HG02973 (cell line): ENCODE measurements at regions not wholly inside any gene's neighbourhood (a gene's known extent, or its start where the extent isn't known, plus 50 kb on each side); places are given as distances from the start of the nearest gene placed in this dataset.
"Not testable (repeated sequence)": the region's sequence is repeated elsewhere in the genome, so short reads cannot be mapped to it uniquely, and the experiment has no call there.

Source experiments
- ATAC-seq: cut with Tn5 transposase; IDR thresholded peaks from one replicate; pipeline ENCODE4 v1.9.1; 2021; ENCODE audit warnings: moderate library complexity; ENCODE audit not compliant: unreplicated experiment

- no peak for ATAC-seq
These were observed 101.2 kb upstream of the WDR11 start for GRCh38 chr10:120749856-120750566.

GRCh38 chr10:120755771-120756170 is 95.4 kb upstream of the WDR11 start:
- ATAC-seq, result no peak

- no peak for ATAC-seq
These were observed 90.9 kb upstream of the WDR11 start for GRCh38 chr10:120760253-120760652.

- ATAC-seq, result no peak
These were observed 89.2 kb upstream of the WDR11 start for GRCh38 chr10:120761951-120762350.

DNA sequence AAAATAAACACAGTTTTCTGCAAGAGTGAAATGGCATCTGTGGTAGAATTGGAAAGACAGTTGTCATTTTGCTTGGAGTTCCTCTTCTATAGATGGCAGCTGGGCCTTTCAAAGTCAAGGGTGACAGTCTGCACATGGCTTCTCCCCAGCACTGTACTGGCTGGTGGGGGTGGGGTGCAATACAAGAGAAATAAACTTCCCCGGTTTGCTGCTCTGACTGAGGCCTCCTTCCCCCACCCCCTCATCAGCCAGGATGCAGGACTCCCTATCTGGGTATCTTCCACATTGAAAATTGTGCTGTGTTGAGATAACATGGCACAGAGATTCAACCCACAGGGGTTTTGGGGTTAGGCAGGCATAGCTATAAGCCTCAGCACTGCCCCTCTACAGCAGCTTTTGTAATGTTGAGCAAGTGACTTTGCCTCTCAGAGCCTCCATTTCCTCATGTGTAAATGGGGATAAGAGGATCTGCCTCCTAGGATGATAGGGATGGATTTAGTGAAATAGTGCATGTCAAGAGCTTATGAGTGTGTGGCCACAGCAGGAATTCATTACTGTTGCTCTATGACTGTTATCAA is 85.8 kb upstream of the WDR11 start:
- no peak for ATAC-seq

GRCh38 chr10:120768227-120768626 is 82.9 kb upstream of the WDR11 start:
- no peak for ATAC-seq

- ATAC-seq, result no peak
These were observed 80.7 kb upstream of the WDR11 start for GRCh38 chr10:120770496-120770895.

- no peak for ATAC-seq
These were observed 74.7 kb upstream of the WDR11 start for GRCh38 chr10:120776442-120776841.

- no peak for ATAC-seq
These were observed 68.8 kb upstream of the WDR11 start for GRCh38 chr10:120782336-120782735.

GRCh38 chr10:120783098-120783497 is 68.1 kb upstream of the WDR11 start:
- no peak for ATAC-seq

- ATAC-seq, result no peak
These were observed 67.3 kb upstream of the WDR11 start for GRCh38 chr10:120783867-120784266.

DNA sequence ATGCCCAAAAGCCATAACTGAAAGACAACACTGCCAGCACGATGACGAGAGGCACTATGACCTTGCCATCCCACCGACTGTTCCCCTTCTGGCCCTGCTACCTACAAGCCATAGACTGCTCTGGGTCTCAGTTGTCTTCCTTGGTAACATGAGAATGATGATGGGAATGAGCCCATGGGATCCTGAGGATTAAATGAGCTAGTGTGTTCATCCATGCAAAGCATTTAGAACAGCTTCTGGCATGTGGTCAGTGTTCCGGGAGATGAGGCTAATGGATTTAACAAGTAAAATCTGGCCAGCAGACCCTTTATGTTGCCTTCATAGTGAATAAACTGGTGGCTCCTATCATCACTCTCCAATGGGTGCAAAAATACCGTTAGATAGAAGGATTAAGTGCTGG is 62.4 kb upstream of the WDR11 start:
- ATAC-seq, result no peak

- ATAC-seq, result no peak
These were observed 61.6 kb upstream of the WDR11 start for GRCh38 chr10:120789303-120790203.

GRCh38 chr10:120791316-120791715 is 59.8 kb upstream of the WDR11 start:
- ATAC-seq, result no peak

DNA sequence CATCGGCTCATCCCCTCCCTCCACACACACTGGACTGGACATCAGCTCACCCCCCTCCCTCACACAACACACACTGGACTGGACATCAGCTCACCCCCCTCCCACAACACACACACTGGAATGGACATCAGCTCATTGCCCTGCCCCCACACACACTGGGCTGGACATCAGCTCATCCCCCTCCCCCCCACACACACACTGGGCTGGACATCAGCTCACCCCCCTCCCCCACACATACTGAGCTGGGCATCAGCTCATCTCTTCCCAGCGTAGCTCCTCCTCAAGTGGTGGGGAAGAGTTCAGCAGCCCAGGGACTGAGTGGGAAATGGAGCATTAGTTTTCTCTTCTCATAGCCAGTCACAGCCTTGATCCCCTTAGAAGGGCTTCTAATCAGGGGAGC is 58.1 kb upstream of the WDR11 start:
- ATAC-seq, result no peak

DNA sequence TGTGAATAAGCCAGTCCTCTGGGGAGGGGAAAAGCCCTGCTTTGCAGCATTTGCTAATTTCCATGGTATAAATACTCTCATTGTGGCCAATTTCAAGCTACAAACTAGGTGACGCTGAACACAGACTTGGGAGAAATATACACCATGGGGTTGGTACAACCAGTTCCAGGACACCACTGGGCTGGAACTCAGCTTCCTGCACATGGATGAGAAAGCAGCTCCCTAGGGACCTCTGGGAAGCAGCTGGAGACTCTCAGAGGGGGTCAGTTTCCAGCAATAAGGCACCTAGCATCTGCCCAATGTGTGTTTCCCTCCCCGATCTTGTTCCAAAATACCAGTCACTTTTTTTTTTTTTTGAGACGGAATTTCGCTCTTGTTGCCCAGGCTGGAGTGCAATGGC is 56.8 kb upstream of the WDR11 start:
- no peak for ATAC-seq

DNA sequence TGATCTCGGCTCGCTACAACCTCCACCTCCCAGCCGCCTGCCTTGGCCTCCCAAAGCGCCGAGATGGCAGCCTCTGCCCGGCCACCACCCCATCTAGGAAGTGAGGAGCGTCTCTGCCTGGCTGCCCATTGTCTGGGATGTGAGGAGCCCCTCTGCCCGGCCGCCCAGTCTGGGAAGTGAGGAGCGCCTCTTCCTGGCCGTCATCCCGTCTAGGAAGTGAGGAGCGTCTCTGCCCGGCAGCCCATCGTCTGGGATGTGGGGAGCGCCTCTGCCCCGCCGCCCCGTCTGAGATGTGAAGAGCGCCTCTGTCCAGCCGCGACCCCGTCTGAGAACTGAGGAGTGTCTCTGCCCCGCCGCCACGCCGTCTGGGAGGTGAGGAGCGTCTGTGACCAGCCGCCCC is 52.9 kb upstream of the WDR11 start:
- not testable (repeated sequence) for ATAC-seq

GRCh38 chr10:120799849-120800248 is 51.3 kb upstream of the WDR11 start:
- no peak for ATAC-seq

DNA sequence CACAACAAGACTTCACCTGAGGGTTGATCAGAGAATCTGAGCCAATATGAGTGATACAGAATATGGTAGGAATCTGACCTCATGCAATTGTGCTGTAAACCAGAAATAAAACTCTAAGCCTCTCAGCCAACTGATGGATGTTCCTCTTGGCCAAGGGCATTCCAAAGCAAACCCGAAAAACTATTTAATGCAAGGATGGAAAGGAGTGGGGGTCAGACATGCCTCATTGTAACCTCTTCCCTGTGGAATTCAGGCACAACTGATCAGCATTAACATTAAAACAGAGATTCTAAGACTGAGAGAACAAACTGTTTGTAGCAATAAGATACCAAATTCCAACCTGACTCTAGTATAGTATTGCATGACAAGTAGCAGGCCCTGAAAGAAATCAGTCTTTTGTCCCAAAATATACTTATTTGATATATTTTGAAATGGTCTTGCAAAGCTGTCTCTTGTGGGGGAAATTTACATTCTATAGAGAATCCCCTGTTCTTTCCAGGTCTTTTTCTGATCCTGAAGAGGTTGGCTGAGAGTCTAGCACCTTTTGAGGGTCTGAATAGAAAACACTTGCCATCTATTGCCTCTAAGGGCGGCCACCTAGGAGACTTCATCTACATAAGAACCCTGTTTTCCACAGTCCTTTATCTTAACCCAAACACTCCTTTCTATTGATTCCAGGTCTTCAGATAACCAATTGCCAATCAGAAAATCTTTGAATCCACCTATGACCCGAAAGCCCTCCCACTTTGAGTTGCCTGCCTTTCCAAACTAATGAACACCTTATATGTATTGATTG is 50.4 kb upstream of the WDR11 start:
- no peak for ATAC-seq
